Esophagus muscularis mucosa (tissue), 4 donors: ENCODE measurements at regions not wholly inside any gene's neighbourhood (a gene's known extent, or its start where the extent isn't known, plus 50 kb on each side); places are given as distances from the start of the nearest gene placed in this dataset.
"Not testable (repeated sequence)": the region's sequence is repeated elsewhere in the genome, so short reads cannot be mapped to it uniquely, and the experiment has no call there.

Experiments
- DNase-seq: peaks from one replicate; pipeline ENCODE4 v3.0.0-alpha.2; 2017; ENCODE audit errors: extremely low spot score
- H3K27ac ChIP-seq, 4 donors: fragments of 200-600 bp; sonication (generic); replicated peaks in 1 of 4; 1 replicate in 3 of 4; 2 replicates in 1 of 4; pipeline ENCODE4 v1.5.1; 2016 to 2019; ENCODE audit warnings: mild to moderate bottlenecking in 1 of 4
- H3K27me3 ChIP-seq, 4 donors: fragments of 200-600 bp; sonication (generic); one replicate each; pipeline versions ENCODE4 v1.5.1 to v1.6.0; 2016 to 2019
- H3K36me3 ChIP-seq, 4 donors: fragments of 200-600 bp; sonication (generic); one replicate each; pipeline ENCODE4 v1.5.1; 2016 to 2019
- H3K4me1 ChIP-seq, 4 donors: fragments of 200-600 bp; sonication (generic); one replicate each; pipeline ENCODE4 v1.5.1; 2016 to 2019
- H3K4me3 ChIP-seq, 4 donors: fragments of 200-600 bp; sonication (generic); 1 replicate in 2 of 4; 2 replicates in 2 of 4; pipeline ENCODE4 v1.5.1; 2016 to 2019; ENCODE audit warnings: mild to moderate bottlenecking in 4 of 4, moderate library complexity in 1 of 4
- H3K9me3 ChIP-seq, 4 donors: fragments of 200-600 bp; sonication (generic); 1 replicate in 3 of 4; 2 replicates in 1 of 4; pipeline ENCODE4 v1.5.1; 2016 to 2019
- EP300 ChIP-seq: sonication (generic); formaldehyde crosslinking; IDR thresholded peaks from one replicate; pipeline ENCODE4 v1.6.1; 2017; ENCODE audit warnings: antibody characterized with exemption
- POLR2A ChIP-seq: fragments of 450-650 bp; IDR thresholded peaks from one replicate; pipeline ENCODE4 v1.6.1; 2017; ENCODE audit warnings: antibody characterized with exemption, moderate library complexity, mild to moderate bottlenecking, low read depth
- POLR2AphosphoS5 ChIP-seq, 2 donors: sonication (generic); formaldehyde crosslinking; IDR thresholded peaks; one replicate each; pipeline ENCODE4 v1.6.1; 2017; ENCODE audit warnings: antibody characterized with exemption in 2 of 2
- WGBS: methylation state at CpG from one replicate; pipeline ENCODE4 v1.1.5; 2018; 5-methylcytosine and 5-hydroxymethylcytosine counted together
- intact Hi-C: fragments of 100-400 bp; cut with DNase I; formaldehyde crosslinking; loops from one replicate; pipeline ENCODE4 v1.15.1; 2023
- TF ChIP-seq, protein P1 (sequence below), 3 experiments: fragments of 200-600 bp in 2 of 3; fragments of 450-650 bp in 1 of 3; sonication (generic) in 2 of 3; IDR thresholded peaks; one replicate each; pipeline ENCODE4 v1.5.1; 2017 to 2019; ENCODE audit warnings: antibody characterized with exemption in 3 of 3, mild to moderate bottlenecking in 2 of 3, moderate library complexity in 1 of 3

DNA sequence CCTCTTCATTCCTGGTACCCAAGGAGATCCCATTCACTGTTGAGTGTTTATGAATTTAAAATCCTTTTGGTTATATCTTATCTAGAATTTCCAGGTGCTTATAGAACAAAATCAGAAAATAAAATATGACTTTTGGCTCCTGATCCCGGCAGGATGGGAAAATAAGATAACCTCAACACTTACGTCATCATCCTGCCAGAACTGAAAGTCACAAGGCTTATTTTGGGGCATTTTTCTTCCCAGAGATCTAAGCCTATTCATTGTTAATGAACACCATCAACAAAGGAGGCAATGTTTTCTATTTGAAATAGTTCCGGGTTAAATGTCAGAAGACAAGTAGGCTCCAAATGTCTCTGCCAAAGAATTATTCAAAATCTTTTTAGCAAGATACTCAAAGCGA lies 580.6 kb downstream of the TFAP2A start:
- TF ChIP-seq POLR2A (no peak), EP300 (no peak), POLR2AphosphoS5 (IDR thresholded peaks at IDR 0.05) (no peak)
- TF ChIP-seq, protein P1, sequence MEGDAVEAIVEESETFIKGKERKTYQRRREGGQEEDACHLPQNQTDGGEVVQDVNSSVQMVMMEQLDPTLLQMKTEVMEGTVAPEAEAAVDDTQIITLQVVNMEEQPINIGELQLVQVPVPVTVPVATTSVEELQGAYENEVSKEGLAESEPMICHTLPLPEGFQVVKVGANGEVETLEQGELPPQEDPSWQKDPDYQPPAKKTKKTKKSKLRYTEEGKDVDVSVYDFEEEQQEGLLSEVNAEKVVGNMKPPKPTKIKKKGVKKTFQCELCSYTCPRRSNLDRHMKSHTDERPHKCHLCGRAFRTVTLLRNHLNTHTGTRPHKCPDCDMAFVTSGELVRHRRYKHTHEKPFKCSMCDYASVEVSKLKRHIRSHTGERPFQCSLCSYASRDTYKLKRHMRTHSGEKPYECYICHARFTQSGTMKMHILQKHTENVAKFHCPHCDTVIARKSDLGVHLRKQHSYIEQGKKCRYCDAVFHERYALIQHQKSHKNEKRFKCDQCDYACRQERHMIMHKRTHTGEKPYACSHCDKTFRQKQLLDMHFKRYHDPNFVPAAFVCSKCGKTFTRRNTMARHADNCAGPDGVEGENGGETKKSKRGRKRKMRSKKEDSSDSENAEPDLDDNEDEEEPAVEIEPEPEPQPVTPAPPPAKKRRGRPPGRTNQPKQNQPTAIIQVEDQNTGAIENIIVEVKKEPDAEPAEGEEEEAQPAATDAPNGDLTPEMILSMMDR (IDR thresholded peaks at IDR 0.05): no peak
- no peak for DNase-seq
- Histone ChIP-seq H3K9me3 (peaks cover 0 to 6% (median 0%) of the 10 kb centered on the region in 4 donors), H3K36me3 (no peaks in the 10 kb centered on the region), H3K27ac (no peak overlapping the region), H3K27me3 (no peaks in the 10 kb centered on the region), H3K4me1 (no peaks in the 10 kb centered on the region), H3K4me3 (no peak overlapping the region)
- WGBS: 70% methylated on average over 4 of the region's 4 CpGs
- intact Hi-C loops: no loop called here

DNA sequence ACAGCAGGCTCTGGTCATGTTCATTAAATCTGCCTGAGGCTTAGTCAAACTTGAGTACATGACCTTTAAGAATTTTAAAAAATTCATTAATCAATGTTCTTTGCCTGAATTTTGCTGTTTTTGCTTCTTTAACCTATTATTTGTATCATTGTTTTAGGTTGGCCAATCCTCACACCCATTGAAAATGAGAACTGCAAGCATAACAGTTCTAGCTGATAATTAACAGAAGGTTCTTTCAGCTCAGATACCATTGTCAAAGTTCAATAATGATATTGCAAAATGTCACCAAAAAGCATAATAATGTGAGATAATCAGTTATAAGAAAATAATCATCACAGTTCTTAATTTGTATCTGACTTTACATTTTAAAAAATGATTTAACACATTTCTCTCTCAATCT lies 583.1 kb downstream of the TFAP2A start:
- Histone ChIP-seq H3K4me1 (no peaks in the 10 kb centered on the region), H3K27me3 (no peaks in the 10 kb centered on the region), H3K4me3 (no peak overlapping the region), H3K27ac (no peak overlapping the region), H3K9me3 (peaks cover 0 to 6% (median 0%) of the 10 kb centered on the region in 4 donors), H3K36me3 (no peaks in the 10 kb centered on the region)
- TF ChIP-seq POLR2AphosphoS5 (IDR thresholded peaks at IDR 0.05) (no peak), POLR2A (no peak), EP300 (no peak)
- TF ChIP-seq, protein P1 (IDR thresholded peaks at IDR 0.05): no peak
- no peak for DNase-seq
- intact Hi-C loops: no loop called here

DNA sequence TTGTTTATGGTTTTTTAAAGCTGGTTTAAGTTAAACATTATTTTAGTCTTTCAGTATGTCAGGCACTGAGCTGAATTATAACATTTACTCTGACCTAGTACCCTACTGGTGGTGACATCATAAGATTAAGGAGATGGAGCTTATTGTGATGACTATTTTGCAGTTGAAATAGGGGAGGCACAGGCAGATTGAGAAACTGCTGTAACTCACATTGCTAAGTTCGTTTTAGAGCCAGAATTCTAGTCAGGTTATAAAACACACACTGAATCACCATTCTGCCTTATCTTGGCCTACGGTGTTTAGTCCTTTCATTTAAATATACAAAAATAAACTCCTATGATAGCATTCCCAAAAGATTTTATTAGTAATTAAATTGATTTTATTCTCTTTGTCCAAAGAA lies 584.1 kb downstream of the TFAP2A start:
- Histone ChIP-seq H3K4me1 (no peaks in the 10 kb centered on the region), H3K27me3 (no peaks in the 10 kb centered on the region), H3K9me3 (peaks cover 0 to under 1% (median 0%) of the 10 kb centered on the region in 4 donors), H3K36me3 (no peaks in the 10 kb centered on the region), H3K4me3 (no peak overlapping the region), H3K27ac (no peak overlapping the region)
- intact Hi-C loops: no loop called here
- TF ChIP-seq POLR2A: no peak
- no peak for TF ChIP-seq EP300
- TF ChIP-seq, protein P1 (IDR thresholded peaks at IDR 0.05): no peak
- no peak for TF ChIP-seq POLR2AphosphoS5 (IDR thresholded peaks at IDR 0.05)
- DNase-seq: no peak
- 42% methylated on average over 2 of the region's 2 CpGs for WGBS

DNA sequence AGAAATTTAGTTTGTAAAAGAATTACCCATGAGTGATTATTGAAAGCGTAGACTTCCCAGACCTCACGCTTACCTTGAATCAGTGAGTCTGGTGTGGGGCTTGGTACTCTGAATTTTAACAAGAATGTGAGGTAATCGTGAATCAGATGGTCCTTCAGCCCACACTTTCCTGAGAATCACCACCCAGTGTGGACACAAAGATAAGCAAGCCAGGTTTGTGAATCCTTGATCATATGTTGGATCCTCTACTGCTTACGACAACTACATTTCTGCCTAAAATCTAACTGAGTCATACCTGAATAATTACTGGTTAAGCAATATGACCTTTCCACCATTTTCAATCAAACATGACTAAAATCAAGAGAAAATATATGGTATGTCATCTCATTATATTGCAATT lies 589.3 kb downstream of the TFAP2A start:
- intact Hi-C loops: no loop called here

DNA sequence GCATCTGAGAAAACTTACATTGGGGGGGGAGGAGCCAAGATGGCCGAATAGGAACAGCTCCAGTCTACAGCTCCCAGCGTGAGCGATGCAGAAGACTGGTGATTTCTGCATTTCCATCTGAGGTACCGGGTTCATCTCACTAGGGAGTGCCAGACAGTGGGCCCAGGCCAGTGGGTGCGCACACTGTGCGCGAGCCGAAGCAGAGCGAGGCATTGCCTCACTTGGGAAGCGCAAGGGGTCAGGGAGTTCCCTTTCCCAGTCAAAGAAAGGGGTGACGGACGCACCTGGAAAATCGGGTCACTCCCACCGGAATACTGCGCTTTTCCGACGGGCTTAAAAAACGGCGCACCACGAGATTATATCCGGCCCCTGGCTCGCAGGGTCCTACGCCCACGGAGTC lies 604.1 kb downstream of the TFAP2A start:
- WGBS: 98% methylated on average over 17 of the region's 24 CpGs
- H3K27ac ChIP-seq, H3K9me3 ChIP-seq, H3K4me1 ChIP-seq, DNase-seq, H3K4me3 ChIP-seq, H3K27me3 ChIP-seq, intact Hi-C loops, H3K36me3 ChIP-seq: not testable (repeated sequence)

More for the DNA sequence above, 589.3 kb downstream of the TFAP2A start:
- no peak for DNase-seq
- Histone ChIP-seq H3K27me3 (no peaks in the 10 kb centered on the region), H3K4me1 (no peaks in the 10 kb centered on the region), H3K4me3 (no peak overlapping the region), H3K27ac (no peak overlapping the region), H3K36me3 (no peaks in the 10 kb centered on the region), H3K9me3 (no peaks in the 10 kb centered on the region)
- TF ChIP-seq POLR2AphosphoS5 (IDR thresholded peaks at IDR 0.05) (no peak), EP300 (no peak), POLR2A (no peak)
- TF ChIP-seq, protein P1 (IDR thresholded peaks at IDR 0.05): no peak
- 90% methylated on average over 4 of the region's 4 CpGs for WGBS
